ENCODE measurements at regions not wholly inside any gene's neighbourhood (a gene's known extent, or its start where the extent isn't known, plus 50 kb on each side); places are given as distances from the start of the nearest gene placed in this dataset.

GRCh38 chr9:26210338-26210851 lies 532.2 kb upstream of the TUSC1 start:
- TF ChIP-seq TAF1 (IDR thresholded peaks at IDR 0.05; ENCODE audit: borderline replicate concordance, insufficient read depth, low read length) (no peak), SIN3A (IDR thresholded peaks at IDR 0.05; ENCODE audit: borderline replicate concordance, insufficient read depth, low read length) (no peak), FOXP2 (optimal IDR thresholded peaks at IDR 0.05; ENCODE audit: borderline replicate concordance, extremely low read depth, extremely low read length, insufficient read depth) (no peak), POLR2AphosphoS5 (IDR thresholded peaks at IDR 0.05; ENCODE audit: low read depth, low read length) (no peak)
- TF ChIP-seq, protein P1, sequence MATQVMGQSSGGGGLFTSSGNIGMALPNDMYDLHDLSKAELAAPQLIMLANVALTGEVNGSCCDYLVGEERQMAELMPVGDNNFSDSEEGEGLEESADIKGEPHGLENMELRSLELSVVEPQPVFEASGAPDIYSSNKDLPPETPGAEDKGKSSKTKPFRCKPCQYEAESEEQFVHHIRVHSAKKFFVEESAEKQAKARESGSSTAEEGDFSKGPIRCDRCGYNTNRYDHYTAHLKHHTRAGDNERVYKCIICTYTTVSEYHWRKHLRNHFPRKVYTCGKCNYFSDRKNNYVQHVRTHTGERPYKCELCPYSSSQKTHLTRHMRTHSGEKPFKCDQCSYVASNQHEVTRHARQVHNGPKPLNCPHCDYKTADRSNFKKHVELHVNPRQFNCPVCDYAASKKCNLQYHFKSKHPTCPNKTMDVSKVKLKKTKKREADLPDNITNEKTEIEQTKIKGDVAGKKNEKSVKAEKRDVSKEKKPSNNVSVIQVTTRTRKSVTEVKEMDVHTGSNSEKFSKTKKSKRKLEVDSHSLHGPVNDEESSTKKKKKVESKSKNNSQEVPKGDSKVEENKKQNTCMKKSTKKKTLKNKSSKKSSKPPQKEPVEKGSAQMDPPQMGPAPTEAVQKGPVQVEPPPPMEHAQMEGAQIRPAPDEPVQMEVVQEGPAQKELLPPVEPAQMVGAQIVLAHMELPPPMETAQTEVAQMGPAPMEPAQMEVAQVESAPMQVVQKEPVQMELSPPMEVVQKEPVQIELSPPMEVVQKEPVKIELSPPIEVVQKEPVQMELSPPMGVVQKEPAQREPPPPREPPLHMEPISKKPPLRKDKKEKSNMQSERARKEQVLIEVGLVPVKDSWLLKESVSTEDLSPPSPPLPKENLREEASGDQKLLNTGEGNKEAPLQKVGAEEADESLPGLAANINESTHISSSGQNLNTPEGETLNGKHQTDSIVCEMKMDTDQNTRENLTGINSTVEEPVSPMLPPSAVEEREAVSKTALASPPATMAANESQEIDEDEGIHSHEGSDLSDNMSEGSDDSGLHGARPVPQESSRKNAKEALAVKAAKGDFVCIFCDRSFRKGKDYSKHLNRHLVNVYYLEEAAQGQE (IDR thresholded peaks at IDR 0.05; ENCODE audit: insufficient read depth in 1 of 2, low read depth in 2 of 2, low read length in 2 of 2): no peak

Data from PFSK-1 (cell line).